PFSK-1 (cell line): ENCODE measurements at regions not wholly inside any gene's neighbourhood (a gene's known extent, or its start where the extent isn't known, plus 50 kb on each side); places are given as distances from the start of the nearest gene placed in this dataset.

Source experiments
- FOXP2 ChIP-seq: optimal IDR thresholded peaks from 2 replicates; pipeline ENCODE3; 2011; ENCODE audit warnings: borderline replicate concordance, control low read depth, inconsistent platforms; ENCODE audit not compliant: insufficient read depth; ENCODE audit errors: extremely low read length, extremely low read depth
- POLR2AphosphoS5 ChIP-seq: IDR thresholded peaks from 2 replicates; pipeline ENCODE4 v1.6.1; 2012; ENCODE audit warnings: low read depth, mild to moderate bottlenecking, control low read depth, low read length, moderate library complexity
- REST ChIP-seq, 2 experiments: IDR thresholded peaks; 2 replicates each; pipeline versions ENCODE4 v1.6.1 to v1.8.0; 2011 to 2012; ENCODE audit warnings: low read depth in 2 of 2, low read length in 2 of 2, control low read depth in 1 of 2, inconsistent platforms in 1 of 2, mild to moderate bottlenecking in 1 of 2, moderate library complexity in 1 of 2; ENCODE audit not compliant: insufficient read depth in 1 of 2
- SIN3A ChIP-seq: IDR thresholded peaks from 2 replicates; pipeline ENCODE4 v1.6.1; 2012; ENCODE audit warnings: mild to moderate bottlenecking, low read length, moderate library complexity, borderline replicate concordance; ENCODE audit not compliant: insufficient read depth
- TAF1 ChIP-seq: IDR thresholded peaks from 2 replicates; pipeline ENCODE4 v1.6.1; 2012; ENCODE audit warnings: low read length, control low read depth, borderline replicate concordance; ENCODE audit not compliant: insufficient read depth

DNA sequence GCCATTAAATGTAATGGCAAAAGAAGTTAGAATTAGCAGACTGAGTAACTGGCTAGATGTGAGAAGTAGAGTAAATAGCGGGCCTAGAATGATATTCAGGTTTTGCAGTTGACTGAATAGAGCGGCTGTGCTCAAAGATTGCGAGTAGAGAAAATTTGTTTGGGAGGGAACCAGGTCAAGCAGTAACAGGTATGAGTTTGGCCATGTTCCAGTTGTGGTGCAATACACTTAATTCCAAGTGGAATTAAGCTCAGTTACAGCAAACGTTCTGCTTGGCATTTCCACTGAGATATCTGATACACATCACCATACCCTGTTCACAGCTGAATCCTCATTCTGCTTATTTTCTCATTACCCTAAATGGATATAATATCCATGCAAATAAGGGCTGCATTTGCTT, 1382.9 kb downstream of the MRPL39 start:
- no peak for TF ChIP-seq POLR2AphosphoS5
- TF ChIP-seq TAF1, result no peak
- TF ChIP-seq REST (IDR thresholded peaks at IDR 0.05; ENCODE audit: insufficient read depth in 1 of 2, low read depth in 2 of 2, low read length in 2 of 2), result no peak
- no peak for TF ChIP-seq FOXP2
- no peak for TF ChIP-seq SIN3A
